Astrocyte (in vitro differentiated cells and primary cell): ENCODE measurements at regions not wholly inside any gene's neighbourhood (a gene's known extent, or its start where the extent isn't known, plus 50 kb on each side); places are given as distances from the start of the nearest gene placed in this dataset.

ENCODE experiments used
- DNase-seq: peaks from one replicate; pipeline ENCODE4 v3.0.0-alpha.2; 2010; ENCODE audit warnings: low read depth
- FAIRE-seq: peaks from 2 replicates; lab custom pipeline; 2011; peaks lifted over from hg19 to GRCh38; lab: Jason Lieb, UNC
- H2AFZ ChIP-seq: 2 replicates; pipeline ENCODE4 v1.6.0; 2012; ENCODE audit warnings: low read depth, low read length, inconsistent platforms
- H3K27ac ChIP-seq: 2 replicates; pipeline ENCODE4 v1.5.1; 2011; ENCODE audit warnings: low read depth, low read length, inconsistent platforms
- H3K27me3 ChIP-seq: 2 replicates; pipeline ENCODE4 v1.6.0; 2011; ENCODE audit warnings: low read length, inconsistent platforms; ENCODE audit not compliant: insufficient read depth
- H3K36me3 ChIP-seq: 2 replicates; pipeline ENCODE4 v1.5.1; 2011; ENCODE audit warnings: low read length, inconsistent platforms; ENCODE audit not compliant: insufficient read depth
- H3K4me1 ChIP-seq: 2 replicates; pipeline ENCODE4 v1.5.1; 2011; ENCODE audit warnings: low read length, inconsistent platforms; ENCODE audit not compliant: insufficient read depth
- H3K4me2 ChIP-seq: 2 replicates; pipeline ENCODE4 v1.6.0; 2012; ENCODE audit warnings: low read length, inconsistent platforms
- H3K4me3 ChIP-seq: 2 replicates; pipeline ENCODE4 v1.5.1; 2011; ENCODE audit warnings: low read depth, mild to moderate bottlenecking, low read length, inconsistent platforms; ENCODE audit not compliant: insufficient read depth
- H3K79me2 ChIP-seq: 2 replicates; pipeline ENCODE4 v1.6.0; 2012; ENCODE audit warnings: mild to moderate bottlenecking, low read length, inconsistent platforms; ENCODE audit not compliant: insufficient read depth
- H3K9ac ChIP-seq: 2 replicates; pipeline ENCODE4 v1.6.0; 2012; ENCODE audit warnings: mild to moderate bottlenecking, low read length, inconsistent platforms
- H3K9me3 ChIP-seq: 2 replicates; pipeline ENCODE4 v1.5.1; 2012; ENCODE audit warnings: low read depth, mild to moderate bottlenecking, low read length, inconsistent platforms; ENCODE audit not compliant: insufficient read depth
- H4K20me1 ChIP-seq: 2 replicates; pipeline ENCODE4 v1.6.0; 2012; ENCODE audit warnings: low read length, inconsistent platforms; ENCODE audit not compliant: insufficient read depth
- H3K27ac Mint-ChIP-seq: one replicate; pipeline ENCODE4 v1.8.0; 2021; ENCODE audit warnings: mild to moderate bottlenecking, mixed read lengths; ENCODE audit not compliant: unreplicated experiment
- H3K27me3 Mint-ChIP-seq: one replicate; pipeline ENCODE4 v1.8.0; 2021; ENCODE audit warnings: low read depth, mixed read lengths; ENCODE audit not compliant: unreplicated experiment
- H3K36me3 Mint-ChIP-seq: one replicate; pipeline ENCODE4 v1.8.0; 2021; ENCODE audit warnings: low read depth, mixed read lengths; ENCODE audit not compliant: unreplicated experiment
- H3K4me1 Mint-ChIP-seq: one replicate; pipeline ENCODE4 v1.8.0; 2021; ENCODE audit warnings: low read depth, mixed read lengths; ENCODE audit not compliant: unreplicated experiment
- H3K4me3 Mint-ChIP-seq: one replicate; pipeline ENCODE4 v1.8.0; 2021; ENCODE audit warnings: mild to moderate bottlenecking, moderate library complexity, mixed read lengths; ENCODE audit not compliant: unreplicated experiment
- H3K9me3 Mint-ChIP-seq: one replicate; pipeline ENCODE4 v1.8.0; 2021; ENCODE audit warnings: mild to moderate bottlenecking, mixed read lengths; ENCODE audit not compliant: unreplicated experiment
- CTCF ChIP-seq: IDR thresholded peaks from 2 replicates; pipeline ENCODE4 v1.5.1; 2011; ENCODE audit warnings: low read depth, mild to moderate bottlenecking, inconsistent platforms, low read length, moderate library complexity; ENCODE audit not compliant: insufficient read depth
- EZH2 ChIP-seq: IDR thresholded peaks from 2 replicates; pipeline ENCODE4 v1.6.1; 2012; ENCODE audit warnings: mild to moderate bottlenecking, low read length, inconsistent platforms; ENCODE audit not compliant: insufficient read depth

- H3K4me1 Mint-ChIP-seq = peaks cover 28% of the 10 kb centered on the region
- peak; percentile 35 for DNase-seq
- peaks cover 5% of the 10 kb centered on the region for H3K9me3 ChIP-seq
- FAIRE-seq = peak; percentile 34
- no peaks in the 10 kb centered on the region for H3K36me3 ChIP-seq
- H3K79me2 ChIP-seq = no peaks in the 10 kb centered on the region
- no peaks in the 10 kb centered on the region for H3K36me3 Mint-ChIP-seq
- no peaks in the 10 kb centered on the region for H3K27me3 ChIP-seq
- no peak overlapping the region for H3K27ac Mint-ChIP-seq
- no peak overlapping the region for H3K27ac ChIP-seq
- peaks cover 3% of the 10 kb centered on the region for H3K9me3 Mint-ChIP-seq
- H3K4me2 ChIP-seq = peak overlapping the region; percentile 22
- H4K20me1 ChIP-seq = no peaks in the 10 kb centered on the region
- no peak overlapping the region for H3K4me3 ChIP-seq
- peaks cover 2% of the 10 kb centered on the region for H3K27me3 Mint-ChIP-seq
- no peaks in the 10 kb centered on the region for H3K4me1 ChIP-seq
- H3K4me3 Mint-ChIP-seq = no peak overlapping the region
- no peak overlapping the region for H2AFZ ChIP-seq
- H3K9ac ChIP-seq = no peak overlapping the region
- TF ChIP-seq CTCF (no peak), EZH2 (no peak)
Measured at GRCh38 chr3:43919029-43919428, 228.3 kb downstream of the ABHD5 start.

GRCh38 chr3:43921056-43921648, 230.4 kb downstream of the ABHD5 start:
- no peak for TF ChIP-seq EZH2
- no peak for TF ChIP-seq CTCF
- H3K27ac ChIP-seq = no peak overlapping the region
- no peak overlapping the region for H3K4me3 ChIP-seq
- Mint-ChIP-seq H3K27ac (no peak overlapping the region), H3K9me3 (peaks cover 4% of the 10 kb centered on the region), H3K4me1 (peaks cover 29% of the 10 kb centered on the region), H3K27me3 (peaks cover 3% of the 10 kb centered on the region), H3K36me3 (no peaks in the 10 kb centered on the region), H3K4me3 (no peak overlapping the region)
- H3K9ac ChIP-seq = no peak overlapping the region
- no peaks in the 10 kb centered on the region for H3K79me2 ChIP-seq
- DNase-seq = no peak
- peak overlapping the region; percentile 41 for H3K4me2 ChIP-seq
- H3K4me1 ChIP-seq = no peaks in the 10 kb centered on the region
- H3K27me3 ChIP-seq = no peaks in the 10 kb centered on the region
- no peaks in the 10 kb centered on the region for H4K20me1 ChIP-seq
- H3K36me3 ChIP-seq = no peaks in the 10 kb centered on the region
- H3K9me3 ChIP-seq = peaks cover 5% of the 10 kb centered on the region
- no peak for FAIRE-seq
- no peak overlapping the region for H2AFZ ChIP-seq

- no peak overlapping the region for H3K4me3 ChIP-seq
- no peak overlapping the region for H3K9ac ChIP-seq
- H3K27ac ChIP-seq = no peak overlapping the region
- no peaks in the 10 kb centered on the region for H3K79me2 ChIP-seq
- FAIRE-seq (no peak), DNase-seq (no peak)
- no peak overlapping the region for H3K4me2 ChIP-seq
- Mint-ChIP-seq H3K9me3 (peaks cover 4% of the 10 kb centered on the region), H3K4me3 (no peak overlapping the region), H3K36me3 (no peaks in the 10 kb centered on the region), H3K4me1 (peaks cover 29% of the 10 kb centered on the region), H3K27me3 (peaks cover 3% of the 10 kb centered on the region), H3K27ac (no peak overlapping the region)
- no peaks in the 10 kb centered on the region for H3K4me1 ChIP-seq
- no peak overlapping the region for H2AFZ ChIP-seq
- H4K20me1 ChIP-seq = no peaks in the 10 kb centered on the region
- TF ChIP-seq EZH2 (no peak), CTCF (no peak)
- H3K27me3 ChIP-seq = no peaks in the 10 kb centered on the region
- H3K36me3 ChIP-seq = no peaks in the 10 kb centered on the region
- peaks cover under 1% of the 10 kb centered on the region for H3K9me3 ChIP-seq
Measured at GRCh38 chr3:43922374-43922773, 231.6 kb downstream of the ABHD5 start.
